ENCODE measurements at regions not wholly inside any gene's neighbourhood (a gene's known extent, or its start where the extent isn't known, plus 50 kb on each side); places are given as distances from the start of the nearest gene placed in this dataset.
"Not testable (repeated sequence)": the region's sequence is repeated elsewhere in the genome, so short reads cannot be mapped to it uniquely, and the experiment has no call there.

DNA sequence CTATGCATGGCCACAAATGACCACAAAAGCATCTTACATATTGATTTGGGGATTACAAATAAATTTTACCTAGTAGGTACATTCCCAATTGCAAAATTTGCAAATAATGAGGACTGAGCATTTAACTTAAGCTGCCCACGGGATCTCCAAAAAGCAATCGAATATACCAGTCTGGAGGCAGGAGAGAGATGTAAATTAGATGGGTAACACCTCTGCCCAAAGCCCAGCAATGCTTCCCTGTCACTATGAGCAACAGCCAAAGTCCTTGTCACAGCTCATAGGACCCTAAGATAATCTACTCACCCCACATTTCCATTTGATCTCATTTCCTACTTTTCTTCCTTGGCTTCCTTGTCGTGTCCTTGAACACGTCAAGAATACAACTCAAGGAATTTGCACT, 172.2 kb downstream of the SUCLG1 start:
- DNase-seq: no peak

DNA sequence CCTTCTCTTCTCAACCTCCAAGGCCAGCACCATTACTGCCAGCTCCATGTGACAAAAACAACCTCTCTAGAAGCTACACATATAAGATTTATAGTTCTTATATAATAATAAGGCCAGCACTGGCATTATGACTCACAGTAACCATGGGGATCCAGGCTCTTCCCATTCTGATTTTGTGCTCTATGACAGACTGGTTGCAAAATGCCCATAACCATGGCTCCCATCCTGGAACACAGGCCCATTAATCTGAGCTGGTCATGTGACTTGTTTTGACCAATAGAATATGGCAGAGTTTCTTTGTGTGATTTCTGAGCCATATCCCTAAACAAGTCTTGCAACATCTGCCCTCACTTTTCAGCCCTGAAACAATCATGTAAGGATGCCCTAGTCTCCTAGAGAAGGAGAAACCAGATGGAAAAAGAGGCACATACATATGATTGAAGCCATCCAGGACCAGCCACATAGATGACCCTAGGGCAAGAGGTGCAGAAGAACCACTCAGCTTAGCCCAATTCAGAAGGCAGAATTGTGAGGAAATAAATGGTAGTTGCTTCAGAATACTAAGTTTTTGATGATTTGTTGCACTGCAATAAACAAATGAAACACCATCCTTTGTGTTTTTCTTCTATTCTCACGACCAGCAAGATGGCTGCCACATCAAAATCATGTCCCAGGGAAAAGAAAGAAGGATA, 173.9 kb downstream of the SUCLG1 start:
- no peak for DNase-seq

- DNase-seq: no peak
Observed at GRCh38 chr2:84283506-84283905, 175.6 kb downstream of the SUCLG1 start.

DNA sequence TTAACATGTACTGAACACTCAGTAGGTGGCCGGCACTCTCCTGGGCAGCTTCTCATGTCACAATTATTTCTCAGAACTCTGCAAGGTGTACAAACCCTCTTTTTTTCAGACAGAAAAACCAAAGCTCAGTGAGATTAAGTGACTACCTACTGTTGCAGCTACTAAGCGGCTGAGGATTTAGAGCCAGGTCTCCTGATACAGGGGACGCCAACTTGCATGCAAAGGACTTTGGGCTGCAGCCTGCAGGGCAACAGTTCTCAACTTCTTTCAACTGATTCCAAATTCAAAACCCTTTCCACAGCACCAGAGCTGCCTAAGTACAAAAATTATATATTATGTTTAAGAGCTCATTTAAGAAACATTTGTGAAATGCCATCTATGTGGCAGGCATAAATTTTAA, 177.6 kb downstream of the SUCLG1 start:
- no peak for DNase-seq

- DNase-seq: no peak
Observed at GRCh38 chr2:84280873-84281272, 178.2 kb downstream of the SUCLG1 start.

- no peak for DNase-seq
Observed at GRCh38 chr2:84278386-84278785, 180.7 kb downstream of the SUCLG1 start.

- DNase-seq: no peak
Observed at GRCh38 chr2:84276590-84277255, 182.4 kb downstream of the SUCLG1 start.

DNA sequence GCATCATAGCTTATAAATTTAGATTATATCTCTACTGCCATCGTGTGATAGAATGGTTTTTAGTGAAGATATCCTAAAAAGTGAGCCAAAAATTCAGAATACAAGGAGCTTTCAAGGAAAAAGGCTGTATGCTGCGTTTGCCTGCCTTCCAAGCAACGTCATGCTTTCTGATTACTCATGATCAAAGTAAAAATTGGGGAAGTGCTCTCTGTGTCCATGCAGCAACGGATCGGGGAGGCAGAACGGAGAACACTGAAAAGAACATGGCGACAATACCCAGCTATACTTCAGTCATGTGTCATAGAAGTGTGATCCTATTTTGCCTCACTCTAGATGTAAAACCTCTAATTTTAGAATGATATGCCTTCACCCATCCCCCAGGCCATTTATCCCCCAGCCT, 185.7 kb downstream of the SUCLG1 start:
- no peak for DNase-seq

GRCh38 chr2:84271977-84272376, 187.1 kb downstream of the SUCLG1 start:
- no peak for DNase-seq

- DNase-seq: no peak
Observed at GRCh38 chr2:84257831-84258230, 201.2 kb downstream of the SUCLG1 start.

- DNase-seq: no peak
Observed at GRCh38 chr2:84251651-84252302, 207.3 kb downstream of the SUCLG1 start.

DNA sequence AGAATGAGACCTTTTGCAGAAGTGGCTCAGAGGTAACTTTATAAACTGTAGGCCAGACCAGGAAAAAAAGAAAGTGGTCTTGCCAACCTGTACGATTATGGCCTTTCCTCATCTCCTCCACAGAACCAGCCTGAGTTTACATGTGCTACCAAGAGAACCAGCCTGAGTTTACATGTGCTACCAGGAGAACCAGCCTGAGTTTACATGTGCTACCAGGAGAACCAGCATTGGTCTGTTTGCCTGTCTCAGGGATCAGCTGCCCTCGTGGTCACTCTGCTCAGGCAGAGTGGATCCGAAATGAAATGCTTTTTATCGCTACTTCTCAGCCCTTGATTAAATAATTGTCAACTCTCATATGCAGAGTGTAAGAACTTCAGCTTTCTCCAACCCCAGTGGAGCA, 209.9 kb downstream of the SUCLG1 start:
- DNase-seq: no peak

DNA sequence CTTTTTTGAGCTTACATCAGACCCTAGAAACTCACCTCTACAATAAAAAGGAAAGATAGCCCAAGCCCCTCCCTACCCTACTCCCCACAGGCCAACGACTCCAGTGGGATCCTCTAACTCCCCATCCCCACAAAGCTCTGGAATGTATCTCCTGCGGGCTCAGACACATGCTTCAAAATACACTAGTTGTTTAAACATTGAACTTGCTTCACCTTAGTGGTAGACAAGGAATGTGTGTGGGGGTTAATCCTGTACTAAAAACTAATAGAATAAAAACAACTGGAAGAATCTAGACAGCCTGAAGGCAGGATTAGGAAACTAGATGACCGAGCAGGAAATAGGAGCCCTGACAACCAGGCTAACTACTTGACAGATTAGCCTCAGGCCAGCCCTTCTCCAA, 211.5 kb downstream of the SUCLG1 start:
- DNase-seq: no peak

GRCh38 chr2:84243788-84244733, 215.0 kb downstream of the SUCLG1 start:
- DNase-seq: no peak

DNA sequence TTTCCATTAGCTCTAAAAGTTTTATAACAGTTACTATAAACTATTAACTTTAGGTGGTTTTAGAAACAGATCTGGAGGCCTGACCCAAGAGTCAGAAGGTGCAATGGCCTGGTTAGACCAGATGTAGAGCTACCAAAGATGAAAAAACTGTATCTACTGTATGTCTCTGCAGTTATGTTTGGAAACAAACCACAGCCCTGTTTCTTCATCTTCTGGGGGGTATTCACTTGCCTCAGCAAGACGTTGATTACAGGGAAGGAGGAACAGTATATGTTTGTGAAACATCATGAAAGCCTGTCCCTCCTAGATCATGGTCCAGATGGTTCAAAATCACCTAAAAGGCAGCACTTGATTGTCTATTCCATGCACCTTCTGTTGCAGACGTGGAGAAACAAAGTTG, 220.2 kb downstream of the SUCLG1 start:
- no peak for DNase-seq

DNA sequence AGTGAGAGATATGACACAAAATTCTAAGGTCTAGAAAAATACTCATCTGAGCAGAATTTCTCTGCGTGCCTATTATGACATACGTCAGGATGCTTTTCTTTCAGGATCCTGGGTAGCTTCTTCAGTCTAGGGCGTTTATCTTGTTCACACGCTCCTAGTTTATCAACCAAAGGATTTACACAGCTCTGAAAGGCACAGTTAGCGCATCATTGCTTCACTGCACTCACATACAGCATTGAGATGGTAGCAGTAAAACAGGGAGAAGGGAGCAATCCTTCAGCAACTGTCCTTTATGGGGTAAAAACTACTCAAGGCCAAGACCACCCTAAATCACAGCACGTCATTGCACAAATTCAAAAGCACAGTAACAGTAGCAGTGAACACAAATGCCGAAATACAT, 222.8 kb downstream of the SUCLG1 start:
- DNase-seq: no peak

DNA sequence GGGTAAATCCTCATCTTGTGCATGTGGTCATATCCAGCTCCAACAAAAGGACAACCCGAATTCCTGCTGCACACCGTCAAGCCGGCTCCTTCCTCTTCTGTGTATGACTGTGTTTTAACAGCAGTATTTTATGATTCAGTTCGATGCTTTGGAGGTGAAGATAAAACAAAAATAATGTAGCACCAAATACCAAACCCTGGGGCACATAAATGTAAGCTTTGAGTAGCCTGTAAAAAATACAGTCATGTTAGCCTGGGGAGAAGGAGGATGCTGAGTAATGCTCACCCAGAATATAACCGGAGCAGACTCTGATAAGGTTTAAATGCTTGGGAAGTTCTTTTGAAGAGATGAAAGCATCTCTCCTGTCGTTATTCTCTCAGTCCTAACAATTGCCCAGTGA, 225.0 kb downstream of the SUCLG1 start:
- DNase-seq: no peak

DNA sequence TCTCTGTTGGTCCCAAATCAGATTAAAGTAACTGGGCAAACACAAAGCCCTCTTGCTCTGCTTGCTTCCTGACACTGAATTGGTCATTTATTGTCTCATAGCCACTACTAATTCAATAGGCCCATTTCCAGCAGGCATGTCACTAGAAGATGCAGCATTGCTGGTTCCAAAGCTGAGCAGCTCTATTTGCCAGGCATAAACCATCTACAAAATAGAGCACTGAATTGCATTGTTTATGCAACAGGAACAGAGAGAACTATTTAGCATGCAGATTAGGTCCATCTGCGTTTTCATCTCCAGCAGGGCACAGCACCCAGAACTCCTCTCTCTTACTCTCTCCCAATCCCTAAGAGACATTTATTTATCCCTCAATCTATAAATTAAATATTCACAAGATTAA, 227.6 kb downstream of the SUCLG1 start:
- DNase-seq: no peak

DNA sequence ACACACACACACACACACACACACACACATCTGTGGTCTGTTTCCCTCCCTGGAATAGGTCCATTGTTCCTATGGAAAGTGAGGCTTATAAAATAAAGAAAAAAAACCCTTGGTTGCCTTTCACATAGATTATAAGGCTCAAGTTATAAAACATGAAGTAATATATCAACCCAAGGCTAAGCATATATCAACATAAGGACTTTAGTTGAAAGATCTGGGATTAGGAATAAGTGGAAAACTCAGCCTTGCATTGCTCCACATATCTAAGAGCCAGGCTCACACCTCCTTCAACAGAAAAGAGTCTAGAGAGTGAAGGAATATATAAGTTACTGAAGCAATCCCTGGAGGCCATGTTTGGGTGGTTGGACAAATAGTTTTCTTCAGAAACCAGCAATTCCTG, 235.0 kb downstream of the SUCLG1 start:
- no peak for DNase-seq

GRCh38 chr2:84223191-84223590, 235.9 kb downstream of the SUCLG1 start:
- no peak for DNase-seq

GRCh38 chr2:84221102-84221501, 238.0 kb downstream of the SUCLG1 start:
- not testable (repeated sequence) for DNase-seq

DNA sequence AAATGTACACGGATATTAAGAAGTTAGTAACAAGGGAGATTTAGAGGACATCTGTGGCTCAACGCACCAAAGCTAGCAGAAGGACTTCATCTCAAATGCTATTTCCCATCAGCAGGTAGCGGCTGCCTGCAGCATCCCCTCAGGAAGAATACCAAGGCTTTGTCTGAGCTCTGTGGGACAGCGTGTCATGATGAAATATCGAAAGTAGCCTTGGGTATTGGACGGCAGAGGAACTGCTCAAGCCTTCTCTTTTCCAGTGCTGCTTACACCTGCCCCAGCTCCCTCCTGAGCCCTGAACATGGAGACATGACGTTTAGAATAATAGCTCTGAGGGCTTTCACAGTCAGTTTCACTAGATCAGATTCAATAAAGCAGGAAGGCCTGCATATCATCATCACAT, 241.6 kb downstream of the SUCLG1 start:
- no peak for DNase-seq

DNA sequence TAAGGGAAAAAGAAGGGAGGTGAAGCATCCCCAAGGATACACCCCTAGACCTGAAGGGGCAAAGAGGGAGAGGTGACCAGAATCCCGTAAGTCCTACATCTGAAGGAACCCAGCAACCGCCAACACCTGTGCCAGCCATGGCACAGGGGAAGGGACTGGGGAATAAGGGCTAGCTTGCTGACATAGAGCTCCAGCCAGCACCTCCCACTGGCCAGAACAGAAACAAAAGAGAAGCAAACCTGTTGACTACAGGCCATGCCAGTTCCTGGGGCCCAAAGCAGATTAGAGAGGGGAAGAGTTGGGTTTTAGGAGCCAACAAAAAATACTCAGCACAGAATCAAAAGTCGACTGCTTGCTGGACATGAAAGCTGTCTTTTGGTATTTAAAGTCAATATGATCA, 244.6 kb downstream of the SUCLG1 start:
- DNase-seq: no peak

All from NCI-H187 treated with DMSO at 0.1 percent for 48 hours (cell line).